ENCODE measurements at regions not wholly inside any gene's neighbourhood (a gene's known extent, or its start where the extent isn't known, plus 50 kb on each side); places are given as distances from the start of the nearest gene placed in this dataset.
A peak's percentile ranks its signal among the peaks of the same experiment; 100 is the strongest.

GRCh38 chr2:121075006-121075551 is 209.9 kb downstream of the TFCP2L1 start:
- peak; percentile 78 for DNase-seq (ENCODE audit: low read depth)

DNA sequence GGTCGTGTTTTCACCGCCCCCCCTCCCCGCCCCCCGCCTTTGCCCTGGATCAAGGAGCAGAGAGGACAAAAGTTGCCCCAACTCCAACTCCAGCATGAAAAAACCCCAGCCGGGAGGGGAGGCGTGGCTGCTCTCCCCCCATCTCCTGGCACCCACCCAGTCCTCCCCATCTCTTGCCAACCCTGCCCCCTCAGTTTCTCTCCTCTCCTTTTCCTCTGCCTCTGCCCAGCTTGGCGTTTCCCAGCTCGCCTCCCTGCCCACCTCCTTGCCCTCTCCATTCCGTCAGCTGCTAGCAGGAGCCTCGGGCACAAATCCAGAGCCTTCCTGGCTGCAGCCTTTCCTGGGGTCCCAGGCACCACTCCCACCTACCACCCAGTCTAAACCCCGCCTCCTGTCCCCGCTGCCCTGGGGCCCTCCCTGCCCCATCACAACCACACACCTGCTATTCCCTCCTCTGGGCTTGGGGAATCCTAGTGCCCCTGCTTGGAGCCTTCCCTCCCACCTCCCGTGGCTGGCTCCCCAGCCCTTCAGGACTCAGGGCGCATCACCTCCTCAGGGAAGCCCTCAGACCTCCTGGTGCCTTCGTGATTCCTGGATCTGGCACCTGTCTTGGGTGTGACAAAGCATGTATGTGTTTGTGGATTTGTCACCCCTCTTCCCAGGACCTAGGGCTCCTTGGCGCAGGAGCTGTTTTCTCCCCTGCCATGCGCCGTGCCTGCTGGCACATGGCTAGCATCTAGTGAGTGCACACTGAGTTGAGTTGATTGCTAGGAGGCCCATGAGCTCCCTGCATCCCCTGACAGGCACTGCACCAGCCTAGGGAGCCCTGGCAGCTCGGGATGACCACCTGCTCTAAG is 209.1 kb downstream of the TFCP2L1 start:
- no peak for DNase-seq (ENCODE audit: low read depth)

- no peak for DNase-seq (ENCODE audit: low read depth)
Measured at GRCh38 chr2:121076498-121076820, 208.5 kb downstream of the TFCP2L1 start.

GRCh38 chr2:121076885-121077549 is 208.0 kb downstream of the TFCP2L1 start:
- no peak for DNase-seq (ENCODE audit: low read depth)

GRCh38 chr2:121078899-121079298 is 206.1 kb downstream of the TFCP2L1 start:
- no peak for DNase-seq (ENCODE audit: low read depth)

DNA sequence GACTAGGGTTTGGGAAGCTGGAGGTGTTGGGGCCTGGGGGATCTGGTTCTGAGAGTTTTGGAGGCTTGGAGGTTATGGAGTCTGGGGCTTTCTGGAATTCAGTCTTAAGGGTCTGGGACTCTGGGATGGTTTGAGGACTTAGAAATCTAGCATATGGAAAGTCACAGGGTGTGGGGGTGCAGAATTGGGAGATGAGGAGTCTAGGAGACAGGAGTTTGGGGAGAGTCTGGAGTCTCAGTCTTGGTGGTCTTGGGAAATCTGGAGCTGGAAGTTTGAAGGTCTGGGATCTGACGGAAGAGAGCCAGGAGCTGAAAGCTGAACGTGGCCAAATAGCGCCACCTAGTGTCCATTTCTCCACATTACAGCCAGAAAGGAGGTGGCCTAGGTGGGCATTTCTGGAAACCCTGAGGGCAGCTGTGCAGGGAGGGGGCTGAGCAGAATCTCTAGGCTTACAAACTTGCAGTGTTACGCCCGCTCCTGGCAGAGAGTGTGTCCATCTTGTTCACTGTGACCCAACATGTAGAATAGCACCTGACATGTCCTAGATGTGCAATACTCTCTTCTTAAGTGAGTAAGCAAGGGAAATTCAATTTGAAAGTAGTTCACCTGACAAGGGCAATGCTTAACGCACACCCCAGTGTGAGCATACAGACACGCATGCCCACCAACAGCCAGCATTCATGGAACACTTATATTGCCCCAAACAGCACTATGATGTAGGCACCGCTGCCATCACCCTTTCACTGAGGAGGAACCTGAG is 204.8 kb downstream of the TFCP2L1 start:
- no peak for DNase-seq (ENCODE audit: low read depth)

DNA sequence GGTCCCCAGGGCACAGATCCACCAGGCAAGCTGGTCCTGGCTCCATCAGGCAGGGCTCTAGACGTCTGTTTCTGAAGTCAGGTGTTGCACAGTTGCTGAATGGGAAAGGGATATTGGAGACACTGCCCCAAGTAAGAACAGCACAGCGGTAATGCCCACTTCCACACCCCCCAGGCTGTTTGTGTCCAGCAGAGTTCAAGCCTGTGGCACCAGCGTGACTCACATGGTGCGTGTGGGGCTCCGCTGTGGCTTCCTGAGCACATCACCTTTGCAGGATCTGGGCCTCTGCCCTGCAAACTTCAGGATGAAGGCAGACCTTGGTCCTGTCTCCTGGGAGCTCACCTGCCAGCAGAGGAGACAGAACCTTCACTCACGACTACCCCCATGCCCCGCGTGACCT is 203.3 kb downstream of the TFCP2L1 start:
- DNase-seq (ENCODE audit: low read depth): no peak

DNA sequence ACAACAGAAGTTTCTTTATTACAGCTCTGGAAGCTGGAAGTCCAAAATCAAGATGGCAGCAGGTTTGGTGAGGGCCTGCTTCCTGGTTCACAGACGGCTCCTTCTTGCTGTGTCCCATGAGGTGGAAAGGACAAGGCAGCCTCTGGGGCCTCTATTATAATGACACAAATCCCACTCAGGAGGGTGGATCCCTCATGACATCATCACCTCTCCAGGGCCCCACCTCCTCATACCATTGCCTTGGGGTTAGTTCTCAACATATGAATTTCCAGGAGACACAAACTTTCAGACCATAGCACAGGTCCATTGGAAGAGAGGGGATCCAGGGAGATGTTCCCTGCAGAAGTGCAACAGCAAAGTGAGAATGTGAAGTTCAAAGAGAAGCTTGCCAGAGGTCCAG is 202.8 kb downstream of the TFCP2L1 start:
- DNase-seq (ENCODE audit: low read depth): no peak

- DNase-seq (ENCODE audit: low read depth): no peak
Measured at GRCh38 chr2:121084130-121084680, 200.8 kb downstream of the TFCP2L1 start.

- DNase-seq (ENCODE audit: low read depth): no peak
Measured at GRCh38 chr2:121085801-121086200, 199.2 kb downstream of the TFCP2L1 start.

- DNase-seq (ENCODE audit: low read depth): no peak
Measured at GRCh38 chr2:121086450-121086849, 198.6 kb downstream of the TFCP2L1 start.

- no peak for DNase-seq (ENCODE audit: low read depth)
Measured at GRCh38 chr2:121087117-121087516, 197.9 kb downstream of the TFCP2L1 start.

DNA sequence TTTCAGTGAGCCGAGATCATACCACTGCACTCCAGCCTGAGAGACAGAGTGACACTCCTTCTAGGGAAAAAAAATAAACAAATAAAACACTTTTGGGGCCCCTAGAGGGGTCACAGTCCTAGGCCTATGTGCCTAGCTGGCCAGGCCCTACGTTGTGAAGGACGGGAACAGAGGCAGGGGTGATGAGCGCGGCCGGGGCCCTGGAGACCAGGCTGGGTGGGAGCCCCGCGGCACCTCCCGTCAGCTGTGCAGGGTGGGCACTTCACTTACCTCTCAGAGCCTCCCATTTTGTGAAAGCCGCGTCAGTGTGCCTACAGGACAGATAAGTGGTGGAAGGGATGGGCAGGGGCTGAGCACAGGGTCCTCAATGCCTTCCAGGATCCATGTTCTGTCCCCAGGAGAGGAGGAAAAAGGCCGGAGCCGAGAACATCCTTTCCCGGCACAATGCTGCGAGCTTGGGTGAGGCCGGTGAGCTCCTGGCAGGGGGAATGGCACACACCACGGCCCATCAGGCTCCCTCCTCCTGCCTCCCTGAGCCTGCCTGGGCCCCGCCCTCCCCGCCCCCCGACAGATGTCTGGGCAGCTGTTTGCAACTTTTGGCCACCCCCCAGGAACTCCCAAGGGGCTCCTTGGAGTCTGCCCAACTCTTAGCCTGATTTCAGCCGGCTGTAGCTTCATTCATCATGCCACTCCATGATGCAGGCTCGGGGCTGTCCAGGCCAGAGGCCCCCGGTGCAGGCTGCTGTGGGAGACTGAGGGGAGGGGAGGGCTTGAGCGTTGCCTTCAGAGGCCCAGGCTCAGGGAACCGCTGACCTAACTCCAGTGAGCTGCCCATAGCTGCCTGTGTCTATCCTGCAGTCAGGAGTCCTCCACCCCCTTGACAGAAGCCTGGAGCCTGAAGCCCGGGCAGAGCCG is 196.5 kb downstream of the TFCP2L1 start:
- DNase-seq (ENCODE audit: low read depth): no peak

DNA sequence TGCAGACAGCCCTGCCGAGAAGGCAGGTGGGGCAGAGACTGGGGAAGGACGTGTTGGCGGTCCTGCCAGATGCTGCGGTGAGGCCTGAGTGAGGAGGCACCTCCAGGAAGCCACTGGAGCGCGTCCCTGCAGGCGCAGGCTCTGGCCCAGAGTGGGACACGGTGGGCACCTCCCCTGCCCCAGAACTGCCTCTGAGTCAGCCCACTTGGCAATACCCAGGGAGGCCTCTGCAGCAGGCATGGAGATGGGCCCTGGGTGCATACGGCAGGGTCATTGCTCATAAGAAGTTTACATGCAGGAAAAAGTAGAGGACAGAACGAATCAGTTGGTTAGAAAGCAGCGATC is 195.9 kb downstream of the TFCP2L1 start:
- DNase-seq (ENCODE audit: low read depth): no peak

GRCh38 chr2:121090088-121090715 is 194.8 kb downstream of the TFCP2L1 start:
- no peak for DNase-seq (ENCODE audit: low read depth)

DNA sequence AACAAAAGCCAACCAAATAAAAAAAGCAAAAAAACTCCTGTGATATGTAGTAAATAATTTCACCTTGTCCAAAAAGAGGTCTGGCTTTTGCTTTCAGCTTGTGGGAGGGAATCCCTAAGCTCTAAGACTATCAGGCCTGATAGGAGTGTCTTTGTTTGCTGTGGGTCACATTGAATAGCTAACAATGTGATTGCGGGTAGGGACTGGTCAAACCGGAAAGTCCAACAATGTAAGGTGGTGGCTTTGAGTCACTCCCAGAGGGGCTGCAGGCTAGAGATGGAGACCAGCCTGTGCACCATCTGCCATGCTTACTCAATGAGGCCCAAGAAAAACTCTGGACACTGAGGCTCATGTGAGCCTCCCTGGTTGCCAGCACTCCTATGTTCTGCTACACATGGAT is 192.9 kb downstream of the TFCP2L1 start:
- DNase-seq (ENCODE audit: low read depth): no peak

- no peak for DNase-seq (ENCODE audit: low read depth)
Measured at GRCh38 chr2:121093692-121094091, 191.3 kb downstream of the TFCP2L1 start.

GRCh38 chr2:121094101-121094500 is 190.9 kb downstream of the TFCP2L1 start:
- no peak for DNase-seq (ENCODE audit: low read depth)

- no peak for DNase-seq (ENCODE audit: low read depth)
Measured at GRCh38 chr2:121094845-121095244, 190.2 kb downstream of the TFCP2L1 start.

- DNase-seq (ENCODE audit: low read depth): no peak
Measured at GRCh38 chr2:121095257-121096080, 189.5 kb downstream of the TFCP2L1 start.

Data from GM04504 (cell line).